ENCODE measurements at regions not wholly inside any gene's neighbourhood (a gene's known extent, or its start where the extent isn't known, plus 50 kb on each side); places are given as distances from the start of the nearest gene placed in this dataset.

DNA sequence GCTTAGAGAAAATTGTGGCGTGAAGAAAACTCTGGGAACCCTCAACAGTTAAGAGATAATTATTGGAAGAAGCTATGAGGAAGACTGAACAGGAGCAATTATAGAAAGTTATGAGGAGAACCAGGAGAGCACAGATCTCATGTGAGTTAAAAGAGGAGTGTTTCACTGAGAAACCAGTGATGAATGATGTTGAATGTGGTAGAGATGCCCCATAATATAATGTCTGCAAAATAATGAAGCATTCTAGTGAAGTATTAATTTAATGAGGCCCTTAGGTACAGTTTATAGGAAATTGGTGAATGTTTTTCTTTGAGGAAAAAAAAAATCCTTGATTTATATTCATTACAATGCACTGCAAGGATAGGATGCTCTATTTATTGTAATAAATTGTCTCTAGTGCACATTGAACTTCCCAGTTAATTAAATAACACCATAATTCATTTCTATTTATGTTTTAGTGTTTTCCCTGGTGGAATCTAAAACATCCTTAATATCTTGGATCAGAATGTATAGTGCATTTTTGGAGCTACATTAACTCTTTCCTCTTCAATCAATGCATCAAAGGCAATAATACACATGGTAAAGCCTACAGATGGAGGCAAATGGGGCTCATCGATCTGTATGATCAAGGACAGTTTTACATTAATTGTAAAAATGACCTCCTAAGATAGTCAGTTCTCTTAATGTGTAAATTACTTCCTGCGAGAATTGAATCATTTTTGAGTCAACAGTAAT is 91.4 kb upstream of the EYS start:
- H4K20me1 ChIP-seq (ENCODE audit: insufficient read depth): no peaks in the 10 kb centered on the region
- no peak overlapping the region for H3K4me2 ChIP-seq
- no peak overlapping the region for H3K27ac ChIP-seq
- H3K79me2 ChIP-seq (ENCODE audit: insufficient read depth, low read depth): no peaks in the 10 kb centered on the region
- H2AFZ ChIP-seq (ENCODE audit: low read depth): no peak overlapping the region
- TF ChIP-seq CTCF (conservative IDR thresholded peaks at IDR 0.05; ENCODE audit: low read depth, low read length): no peak
- H3K9ac ChIP-seq: no peak overlapping the region
- no peak overlapping the region for H3K4me3 ChIP-seq (IDR thresholded peaks at IDR 0.05; ENCODE audit: insufficient read depth, low read depth, low read length)
- no peaks in the 10 kb centered on the region for H3K27me3 ChIP-seq (ENCODE audit: insufficient read depth, low read depth)
- H3K36me3 ChIP-seq (ENCODE audit: insufficient read depth): no peaks in the 10 kb centered on the region
- H3K4me1 ChIP-seq (ENCODE audit: low read depth, poor library complexity, severe bottlenecking): no peaks in the 10 kb centered on the region

- Histone ChIP-seq H3K4me1 (ENCODE audit: low read depth, poor library complexity, severe bottlenecking) (no peaks in the 10 kb centered on the region), H4K20me1 (ENCODE audit: insufficient read depth) (no peaks in the 10 kb centered on the region), H3K36me3 (ENCODE audit: insufficient read depth) (no peaks in the 10 kb centered on the region), H3K27ac (no peak overlapping the region), H3K27me3 (ENCODE audit: insufficient read depth, low read depth) (no peaks in the 10 kb centered on the region), H3K4me2 (no peak overlapping the region), H3K4me3 (IDR thresholded peaks at IDR 0.05; ENCODE audit: insufficient read depth, low read depth, low read length) (no peak overlapping the region), H2AFZ (ENCODE audit: low read depth) (no peak overlapping the region), H3K79me2 (ENCODE audit: insufficient read depth, low read depth) (no peaks in the 10 kb centered on the region), H3K9ac (no peak overlapping the region)
- TF ChIP-seq CTCF (conservative IDR thresholded peaks at IDR 0.05; ENCODE audit: low read depth, low read length): no peak
Measured at GRCh38 chr6:65790666-65791065, 83.6 kb upstream of the EYS start.

DNA sequence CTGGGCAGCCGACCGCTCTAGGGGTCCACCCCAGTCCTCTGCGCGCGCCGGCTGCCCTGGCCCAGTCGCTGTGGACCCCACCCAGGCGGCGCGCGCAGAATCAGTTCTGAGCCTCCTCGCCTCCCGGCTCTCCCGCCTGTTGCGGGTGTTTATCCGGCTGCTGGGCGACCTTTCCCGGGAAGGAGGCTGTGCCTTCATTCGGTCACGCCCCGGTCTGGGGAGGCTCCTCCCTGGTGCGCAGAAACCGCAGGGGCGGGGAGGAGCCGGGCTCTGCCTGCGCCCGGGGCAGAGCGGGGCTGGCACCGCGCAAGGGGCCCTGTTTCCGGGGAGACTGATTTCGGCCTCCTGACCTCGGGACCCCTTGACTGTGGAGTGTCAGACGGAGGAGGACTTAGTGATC is 80.8 kb upstream of the EYS start:
- Histone ChIP-seq H3K9ac (no peak overlapping the region), H3K27me3 (ENCODE audit: insufficient read depth, low read depth) (no peaks in the 10 kb centered on the region), H3K4me1 (ENCODE audit: low read depth, poor library complexity, severe bottlenecking) (no peaks in the 10 kb centered on the region), H3K4me2 (no peak overlapping the region), H3K36me3 (ENCODE audit: insufficient read depth) (no peaks in the 10 kb centered on the region), H3K79me2 (ENCODE audit: insufficient read depth, low read depth) (no peaks in the 10 kb centered on the region), H3K27ac (no peak overlapping the region), H2AFZ (ENCODE audit: low read depth) (no peak overlapping the region), H3K4me3 (IDR thresholded peaks at IDR 0.05; ENCODE audit: insufficient read depth, low read depth, low read length) (no peak overlapping the region), H4K20me1 (ENCODE audit: insufficient read depth) (no peaks in the 10 kb centered on the region)
- TF ChIP-seq CTCF (conservative IDR thresholded peaks at IDR 0.05; ENCODE audit: low read depth, low read length): no peak

- no peak overlapping the region for H3K9ac ChIP-seq
- no peak for TF ChIP-seq CTCF (conservative IDR thresholded peaks at IDR 0.05; ENCODE audit: low read depth, low read length)
- no peaks in the 10 kb centered on the region for H3K27me3 ChIP-seq (ENCODE audit: insufficient read depth, low read depth)
- no peak overlapping the region for H2AFZ ChIP-seq (ENCODE audit: low read depth)
- no peaks in the 10 kb centered on the region for H3K36me3 ChIP-seq (ENCODE audit: insufficient read depth)
- H3K4me3 ChIP-seq (IDR thresholded peaks at IDR 0.05; ENCODE audit: insufficient read depth, low read depth, low read length): no peak overlapping the region
- H3K79me2 ChIP-seq (ENCODE audit: insufficient read depth, low read depth): no peaks in the 10 kb centered on the region
- H3K4me1 ChIP-seq (ENCODE audit: low read depth, poor library complexity, severe bottlenecking): no peaks in the 10 kb centered on the region
- no peak overlapping the region for H3K27ac ChIP-seq
- no peak overlapping the region for H3K4me2 ChIP-seq
- H4K20me1 ChIP-seq (ENCODE audit: insufficient read depth): no peaks in the 10 kb centered on the region
Measured at GRCh38 chr6:65786815-65787214, 79.8 kb upstream of the EYS start.
